A172 (cell line): ENCODE measurements at regions not wholly inside any gene's neighbourhood (a gene's known extent, or its start where the extent isn't known, plus 50 kb on each side); places are given as distances from the start of the nearest gene placed in this dataset.

Experiments
- DNase-seq: peaks from one replicate; pipeline ENCODE4 v3.0.0-alpha.2; 2015; ENCODE audit warnings: low spot score

DNA sequence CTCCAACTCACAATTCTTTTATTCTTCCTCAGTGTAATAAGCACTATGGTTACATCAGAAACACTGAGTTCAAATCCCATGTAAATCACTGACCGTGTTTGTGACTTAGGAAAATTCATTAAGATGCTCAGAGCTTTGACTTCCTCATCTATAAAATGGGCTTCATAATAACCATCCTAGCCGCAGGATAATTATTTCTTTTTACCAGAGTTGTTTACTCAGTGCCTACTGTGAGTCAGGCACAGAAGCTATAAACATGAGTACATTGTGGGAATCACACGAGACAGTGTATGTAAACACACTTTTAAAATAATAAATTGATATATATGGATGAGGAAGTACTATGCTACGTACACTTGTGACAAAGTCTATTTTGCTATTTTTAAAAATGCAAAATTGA is 296.3 kb upstream of the TENM3 start:
- no peak for DNase-seq

- DNase-seq: no peak
These were observed 294.3 kb upstream of the TENM3 start for GRCh38 chr4:181948839-181949382.

DNA sequence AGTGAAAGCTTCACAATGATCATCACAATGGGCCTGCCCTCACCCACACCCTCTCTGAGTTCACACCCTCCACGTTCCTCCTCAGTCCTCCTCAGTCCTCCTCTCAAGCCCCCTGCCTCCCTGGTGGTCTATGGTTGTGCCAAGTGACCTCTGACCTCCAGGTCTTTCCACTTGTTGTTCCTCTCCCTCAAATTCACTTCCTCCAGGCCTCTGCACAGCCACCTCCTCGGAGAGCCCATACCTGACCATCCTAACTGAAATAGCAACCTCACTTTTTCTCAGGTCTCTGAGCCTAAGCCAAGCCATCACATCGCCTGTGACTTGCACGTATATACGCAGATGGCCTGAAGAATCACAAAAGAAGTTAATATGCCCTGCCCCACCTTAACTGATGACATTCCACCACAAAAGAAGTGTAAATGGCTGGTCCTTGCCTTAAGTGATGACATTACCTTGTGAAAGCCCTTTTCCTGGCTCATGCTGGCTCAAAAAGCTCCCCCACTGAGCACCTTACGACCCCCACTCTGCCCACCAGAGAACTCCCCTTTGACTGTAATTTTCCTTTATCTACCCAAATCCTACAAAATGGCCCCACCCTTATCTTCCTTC is 293.4 kb upstream of the TENM3 start:
- DNase-seq: no peak

- no peak for DNase-seq
These were observed 292.7 kb upstream of the TENM3 start for GRCh38 chr4:181950372-181951127.

DNA sequence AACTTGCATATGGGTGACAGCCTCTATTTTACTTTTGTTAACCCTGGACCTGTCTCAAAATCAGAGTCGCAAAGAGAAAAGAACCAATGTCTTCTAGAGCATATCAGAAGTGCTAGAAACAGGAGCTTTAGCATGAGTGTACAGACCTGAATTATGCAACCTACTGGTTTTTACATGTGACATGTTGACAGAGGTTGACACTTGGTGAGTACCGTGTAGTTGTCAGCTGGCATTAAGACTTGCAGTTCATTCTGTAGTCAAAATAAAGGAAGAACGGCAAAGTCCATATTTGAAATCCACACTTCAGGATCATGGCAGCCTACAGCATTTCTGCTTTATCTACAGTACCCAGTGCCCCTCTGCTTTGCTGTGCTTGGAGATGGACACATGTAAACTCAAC is 291.9 kb upstream of the TENM3 start:
- DNase-seq: no peak

GRCh38 chr4:181952478-181952877 is 290.7 kb upstream of the TENM3 start:
- DNase-seq: peak; percentile 86

GRCh38 chr4:181956512-181956911 is 286.7 kb upstream of the TENM3 start:
- no peak for DNase-seq

DNA sequence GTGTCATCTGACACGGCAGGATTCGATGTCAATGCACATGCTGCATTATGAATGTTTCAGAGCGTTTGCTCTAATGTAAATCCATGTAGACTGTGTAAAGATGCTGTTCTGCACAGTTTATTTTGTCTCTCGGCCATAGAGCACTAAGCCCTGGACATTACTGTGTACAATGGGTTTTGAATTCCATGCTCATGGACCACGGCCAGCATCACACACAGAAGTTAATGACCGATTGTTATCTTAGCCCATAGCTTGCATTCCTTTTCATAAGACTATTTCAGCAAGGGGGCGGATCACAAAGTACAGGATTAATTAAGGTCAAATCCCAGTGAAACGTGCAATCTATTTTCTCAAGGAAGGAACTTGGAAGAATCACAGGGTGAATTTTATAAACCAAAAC is 286.1 kb upstream of the TENM3 start:
- DNase-seq: peak; percentile 89

GRCh38 chr4:181958446-181958845 is 284.8 kb upstream of the TENM3 start:
- peak; percentile 38 for DNase-seq

DNA sequence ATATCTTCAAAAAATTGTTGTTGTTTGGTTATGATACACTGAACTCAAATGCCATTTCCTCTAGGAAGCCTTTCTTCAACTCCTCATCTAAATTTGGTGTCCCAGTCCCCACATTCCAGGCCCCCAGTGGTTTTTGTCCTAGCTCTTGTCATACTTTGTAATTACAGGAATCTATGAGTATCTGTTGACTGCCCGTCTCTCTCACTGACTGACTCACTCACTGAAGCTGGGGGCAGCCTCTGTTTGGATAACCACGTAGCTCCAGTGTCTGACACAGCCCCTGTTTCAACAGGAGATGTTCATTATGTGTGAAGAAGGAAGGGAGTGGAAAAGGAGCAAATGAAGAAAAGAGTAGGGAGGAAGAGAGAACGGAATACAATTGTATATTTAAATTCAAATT is 284.1 kb upstream of the TENM3 start:
- DNase-seq: peak; percentile 78

DNA sequence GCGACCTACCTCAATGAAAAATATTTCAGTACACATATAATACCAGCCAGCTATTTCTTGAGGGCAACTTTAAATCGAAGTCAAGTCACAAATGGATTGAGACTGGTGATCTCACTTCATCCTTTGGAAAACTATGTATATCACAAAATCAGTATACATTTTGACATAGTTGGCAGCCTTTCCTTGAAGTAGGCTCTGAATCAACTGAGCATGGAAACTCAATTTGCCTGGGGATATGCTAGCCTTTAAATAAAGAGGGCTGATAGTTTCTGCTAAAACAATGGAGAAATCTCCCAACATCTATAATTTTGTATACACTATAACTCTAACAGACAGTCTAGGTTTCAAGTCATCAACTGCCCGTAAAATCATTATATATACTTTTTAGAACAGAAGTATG is 282.8 kb upstream of the TENM3 start:
- no peak for DNase-seq

GRCh38 chr4:181962321-181962720 is 280.9 kb upstream of the TENM3 start:
- no peak for DNase-seq

- DNase-seq: no peak
These were observed 278.5 kb upstream of the TENM3 start for GRCh38 chr4:181964731-181965130.

DNA sequence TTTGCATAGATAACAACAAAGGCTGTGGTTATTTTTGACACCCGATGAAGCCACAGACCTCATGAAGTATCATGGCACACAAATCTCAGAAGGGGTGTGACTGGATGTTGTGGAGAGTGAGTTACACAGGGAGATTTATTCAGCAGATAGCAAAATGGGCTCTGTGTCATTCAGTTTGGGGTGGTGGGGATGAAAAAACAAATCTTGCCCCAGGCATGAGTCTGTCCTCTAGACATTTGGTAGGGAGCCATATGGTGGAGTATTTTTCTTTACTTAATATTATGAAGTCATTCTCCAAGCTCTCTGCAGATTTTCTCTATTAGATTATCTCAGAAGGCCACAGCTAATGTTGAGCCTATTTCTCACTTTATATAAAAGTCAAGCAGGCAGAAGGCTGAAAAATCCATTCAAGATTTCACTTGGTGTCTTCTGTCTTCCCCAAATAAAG is 277.1 kb upstream of the TENM3 start:
- DNase-seq: peak; percentile 76

DNA sequence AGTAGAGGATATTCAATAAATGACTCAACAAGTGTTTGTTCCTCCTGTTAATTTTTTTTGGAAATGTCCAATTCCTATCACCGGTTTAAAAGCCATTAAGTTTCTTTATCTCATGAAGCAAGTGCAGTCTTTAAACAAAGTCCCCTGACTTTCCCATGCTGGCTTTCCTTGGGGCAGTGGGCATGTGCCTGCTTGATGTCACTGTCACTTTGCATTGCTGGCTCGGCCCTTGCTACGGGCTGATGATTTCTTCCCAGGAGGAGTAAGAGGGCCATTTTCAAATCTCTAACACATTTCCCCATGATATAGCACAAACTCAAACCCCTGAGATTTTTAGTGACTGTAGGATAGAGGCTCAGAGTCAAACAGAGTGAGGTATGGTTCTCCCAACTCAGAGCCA is 275.8 kb upstream of the TENM3 start:
- no peak for DNase-seq

- DNase-seq: peak; percentile 75
These were observed 274.8 kb upstream of the TENM3 start for GRCh38 chr4:181968371-181968770.

- DNase-seq: no peak
These were observed 274.1 kb upstream of the TENM3 start for GRCh38 chr4:181969151-181969550.

- DNase-seq: peak; percentile 29
These were observed 272.8 kb upstream of the TENM3 start for GRCh38 chr4:181970366-181970765.

DNA sequence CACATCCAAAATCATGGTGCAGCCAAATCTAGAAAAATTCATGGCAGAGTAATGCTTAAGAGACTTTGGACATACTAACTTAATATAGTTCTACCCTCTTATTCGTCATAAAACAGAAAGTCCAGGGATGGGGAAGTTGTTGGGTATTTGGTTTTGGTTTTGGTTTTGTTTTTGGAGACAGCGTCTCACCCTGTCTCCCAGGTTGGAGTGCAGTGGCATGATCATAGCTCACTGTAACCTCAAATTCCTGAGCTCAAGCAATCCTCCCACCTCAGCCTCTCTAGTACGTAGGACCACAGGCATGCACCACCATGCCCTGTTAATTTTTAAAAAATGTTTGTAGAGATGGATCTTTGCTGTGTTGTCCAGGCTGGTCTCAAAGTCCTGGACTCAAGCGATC is 271.8 kb upstream of the TENM3 start:
- DNase-seq: peak; percentile 55

- peak; percentile 40 for DNase-seq
These were observed 271.2 kb upstream of the TENM3 start for GRCh38 chr4:181971973-181972372.

DNA sequence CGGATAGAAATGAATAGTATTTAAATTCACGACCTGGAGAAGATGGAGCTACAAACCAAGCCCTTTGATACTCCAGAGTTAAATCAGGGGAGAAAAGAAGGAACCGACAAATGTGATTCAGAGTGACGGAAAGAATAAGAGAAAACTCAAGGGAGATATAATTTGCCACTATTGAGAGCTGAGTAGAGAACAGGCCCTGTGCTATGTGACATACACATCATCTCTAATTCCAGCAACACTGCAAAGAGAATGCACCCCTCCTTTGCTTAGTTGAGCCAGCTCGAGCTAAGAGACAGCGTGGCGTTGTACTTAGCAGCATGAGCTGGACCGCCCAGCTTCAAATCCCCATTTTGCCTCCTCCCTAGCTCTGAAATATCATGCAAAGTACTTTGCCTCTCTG is 266.4 kb upstream of the TENM3 start:
- DNase-seq: no peak

DNA sequence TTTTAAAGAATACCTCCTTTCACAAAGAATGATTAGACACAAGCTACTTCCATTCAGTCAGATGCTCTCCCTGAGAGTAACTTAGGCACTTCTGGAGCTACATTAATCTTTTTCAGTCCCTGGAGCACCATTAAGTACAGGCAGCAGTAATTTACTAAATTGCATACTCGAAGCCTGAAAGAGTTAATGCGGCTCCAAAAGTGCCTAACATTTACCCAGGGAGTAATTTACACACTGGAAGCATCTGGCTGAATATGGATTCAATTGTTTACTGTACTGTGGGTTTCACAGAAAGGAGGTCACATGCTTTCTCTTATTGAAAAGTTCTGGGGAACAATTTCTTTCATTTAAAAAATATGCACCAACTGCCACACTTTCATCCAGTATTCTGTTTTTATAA is 260.8 kb upstream of the TENM3 start:
- DNase-seq: no peak

GRCh38 chr4:181982856-181983255 is 260.3 kb upstream of the TENM3 start:
- no peak for DNase-seq
